Stimulated activated CD4-positive, alpha-beta T cell treated with anti-CD3 and anti-CD28 coated beads, TNF-alpha, amount 100 ng/mL, for 1 hour (primary cell): ENCODE measurements at regions not wholly inside any gene's neighbourhood (a gene's known extent, or its start where the extent isn't known, plus 50 kb on each side); places are given as distances from the start of the nearest gene placed in this dataset.
"Not testable (repeated sequence)": the region's sequence is repeated elsewhere in the genome, so short reads cannot be mapped to it uniquely, and the experiment has no call there.

Source experiments
- DNase-seq, 3 donors: peaks; one replicate each; pipeline ENCODE4 v3.0.0-alpha.2; 2020; ENCODE audit warnings: low read depth in 3 of 3, low spot score in 1 of 3

DNA sequence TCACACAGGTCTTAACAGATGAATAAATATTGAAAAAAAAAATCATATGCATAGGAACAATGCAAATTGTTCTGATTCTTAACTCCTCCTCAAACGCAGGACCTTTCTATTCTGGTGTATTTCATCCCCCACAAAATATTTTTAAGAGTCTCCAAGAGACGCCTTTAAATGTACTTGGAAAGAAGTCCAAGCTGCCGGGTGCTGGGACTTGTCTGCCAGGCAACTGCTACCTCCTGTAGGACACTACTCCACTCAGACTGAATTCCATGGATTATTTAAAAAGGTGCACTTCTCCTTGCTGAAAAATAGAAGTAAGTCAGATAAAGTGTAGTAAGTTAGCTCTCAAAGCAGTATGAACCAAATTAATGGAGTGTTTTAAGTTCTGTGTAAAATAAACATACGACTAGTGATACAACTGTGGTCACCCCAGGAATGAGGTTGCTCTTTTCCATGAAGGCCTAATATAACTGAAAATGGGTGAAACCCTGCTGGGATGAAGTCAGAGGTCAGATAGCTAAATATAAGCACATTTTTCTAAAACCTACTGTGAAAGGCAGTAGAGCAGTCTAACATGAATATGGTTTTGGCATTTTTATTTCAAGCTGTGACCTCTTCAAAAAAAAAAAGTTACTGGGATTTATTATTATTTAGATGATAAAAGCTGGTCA is 189.2 kb upstream of the PBX1 start:
- no peak for DNase-seq

- DNase-seq: no peak
Measured at GRCh38 chr1:164380893-164381292, 178.1 kb upstream of the PBX1 start.

DNA sequence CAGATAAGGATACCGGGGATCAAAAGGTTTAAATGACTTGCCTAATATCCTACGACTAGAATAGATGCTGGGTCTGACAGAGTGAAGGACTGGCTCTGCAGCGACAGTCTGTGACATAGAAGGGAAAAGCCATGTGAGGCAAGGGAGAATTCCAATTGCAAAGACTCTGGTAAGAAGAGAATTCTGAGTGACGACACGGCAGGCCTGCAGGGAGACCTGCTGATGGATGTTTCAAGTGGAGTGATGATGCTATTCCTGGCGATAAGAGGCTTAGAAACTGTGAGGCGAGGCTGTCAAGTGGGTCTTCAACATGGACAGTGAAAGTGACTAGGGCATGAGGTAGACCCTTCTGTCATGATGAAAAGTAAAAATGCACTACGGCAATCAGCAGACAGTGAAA is 176.6 kb upstream of the PBX1 start:
- no peak for DNase-seq

DNA sequence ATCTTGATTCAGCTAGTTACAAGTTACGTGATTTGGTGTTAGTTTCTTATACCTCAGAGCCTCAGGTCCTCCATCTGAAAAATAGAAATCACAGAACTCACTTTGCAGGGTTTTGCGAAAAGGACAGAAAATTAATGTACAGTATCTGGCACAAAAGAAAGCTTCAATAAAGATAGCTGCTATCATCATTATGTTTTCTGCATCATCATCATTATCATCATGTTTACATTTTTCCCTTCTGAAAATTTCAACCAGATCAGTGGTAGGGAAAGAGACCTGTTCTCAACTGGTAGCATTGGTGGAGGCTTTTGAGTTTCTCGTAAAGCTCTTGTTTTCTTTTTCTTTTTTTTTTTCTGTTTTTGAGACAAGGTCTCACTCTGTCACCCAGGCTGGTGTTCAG is 174.7 kb upstream of the PBX1 start:
- no peak for DNase-seq

DNA sequence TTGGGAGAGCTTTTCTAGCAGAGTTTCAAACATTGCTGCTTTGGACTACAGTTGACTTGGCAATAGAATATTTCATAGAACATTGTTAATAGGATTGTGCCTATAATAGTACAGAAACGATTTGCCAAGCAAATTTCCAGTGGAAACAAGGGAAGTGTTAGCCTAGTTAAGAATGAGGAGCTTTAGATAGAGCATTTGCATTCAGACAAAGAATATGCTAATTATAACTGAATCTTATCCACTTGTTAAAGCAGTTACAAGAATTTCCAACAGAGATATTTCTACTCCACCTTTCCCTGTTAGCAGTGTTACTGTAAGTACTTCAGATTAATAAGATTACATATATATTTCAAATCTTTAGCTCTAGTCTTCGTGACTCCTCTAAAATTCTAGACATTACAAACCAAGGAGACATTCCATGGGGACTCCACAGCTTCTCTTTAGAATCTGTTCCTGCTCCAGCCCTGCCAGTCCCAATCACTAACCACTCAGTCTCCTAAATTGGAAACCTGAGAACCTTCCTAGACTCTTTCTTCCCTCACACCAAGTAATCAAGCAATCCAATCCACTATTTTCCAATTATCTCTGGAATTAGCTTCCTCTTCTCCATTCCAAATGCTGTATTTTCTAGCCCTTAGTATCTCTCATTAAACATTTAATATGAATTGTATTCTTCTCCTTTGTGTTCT is 141.8 kb upstream of the PBX1 start:
- DNase-seq: no peak

DNA sequence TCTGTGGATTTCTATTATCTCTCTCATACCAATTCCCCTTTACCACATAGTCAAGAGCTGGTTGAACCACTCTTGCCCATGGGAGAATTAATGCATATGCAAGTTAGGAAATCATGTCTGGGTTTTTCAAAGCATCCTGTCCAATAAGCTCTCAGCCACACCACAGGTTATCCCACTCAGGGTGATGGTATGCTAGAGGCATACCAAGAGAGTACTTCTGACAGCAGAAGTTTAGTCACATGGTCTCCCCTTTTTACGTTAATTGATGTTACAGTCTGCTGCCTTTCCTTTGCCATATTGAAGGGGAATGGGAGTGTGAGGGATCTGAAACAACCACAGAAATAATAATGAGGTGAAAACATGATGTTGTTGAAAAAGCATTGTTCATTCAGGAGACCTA is 135.8 kb upstream of the PBX1 start:
- DNase-seq: no peak

DNA sequence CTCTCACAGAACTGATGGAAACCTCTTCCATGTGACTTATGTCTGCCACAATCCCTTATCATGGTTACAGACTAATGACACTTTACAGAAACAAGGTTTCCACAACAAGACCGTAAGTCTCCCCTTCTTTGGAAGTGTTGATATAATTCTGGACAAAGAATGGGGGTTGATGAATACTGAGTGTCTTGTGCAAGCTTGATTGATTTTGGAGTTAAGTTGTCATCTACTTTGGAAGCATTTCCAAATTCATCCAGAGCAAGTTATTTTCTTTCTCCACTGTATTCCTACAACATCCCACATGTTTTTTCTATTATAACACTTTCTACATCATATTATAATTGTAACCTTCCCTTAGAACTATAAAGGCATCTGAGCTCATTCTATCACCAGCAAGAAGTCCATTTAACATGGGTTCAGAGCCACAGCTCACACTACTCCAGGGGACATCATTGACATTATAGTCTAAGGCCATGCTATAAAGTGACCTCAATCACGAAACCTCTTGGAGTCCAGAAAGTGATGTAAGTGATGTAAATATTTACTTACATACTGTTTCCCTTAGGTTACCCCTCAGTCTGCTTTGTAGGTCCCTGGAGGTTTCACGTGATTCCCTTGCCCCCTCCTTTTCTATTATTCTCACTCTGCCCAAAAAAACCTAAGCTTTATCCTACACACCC is 125.7 kb upstream of the PBX1 start:
- no peak for DNase-seq

DNA sequence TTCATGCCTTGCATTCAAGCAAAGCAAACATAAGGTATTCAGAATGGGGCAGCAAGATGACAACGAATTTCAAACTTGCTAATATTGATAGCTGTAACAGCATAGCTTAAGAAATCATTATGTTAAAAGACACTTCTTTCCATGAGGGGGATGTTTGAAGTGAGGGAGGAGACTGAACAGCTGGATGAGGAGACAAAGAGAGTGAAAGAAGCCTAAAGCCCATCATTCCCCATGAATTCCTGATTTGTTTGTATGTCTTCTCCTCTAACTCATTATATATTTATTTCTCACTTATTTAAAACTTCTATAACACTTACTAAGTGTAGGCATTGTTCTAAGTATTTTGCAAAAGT is 125.2 kb upstream of the PBX1 start:
- no peak for DNase-seq

- DNase-seq: no peak
Measured at GRCh38 chr1:164440232-164440631, 118.8 kb upstream of the PBX1 start.

- DNase-seq: no peak
Measured at GRCh38 chr1:164443166-164443565, 115.8 kb upstream of the PBX1 start.

DNA sequence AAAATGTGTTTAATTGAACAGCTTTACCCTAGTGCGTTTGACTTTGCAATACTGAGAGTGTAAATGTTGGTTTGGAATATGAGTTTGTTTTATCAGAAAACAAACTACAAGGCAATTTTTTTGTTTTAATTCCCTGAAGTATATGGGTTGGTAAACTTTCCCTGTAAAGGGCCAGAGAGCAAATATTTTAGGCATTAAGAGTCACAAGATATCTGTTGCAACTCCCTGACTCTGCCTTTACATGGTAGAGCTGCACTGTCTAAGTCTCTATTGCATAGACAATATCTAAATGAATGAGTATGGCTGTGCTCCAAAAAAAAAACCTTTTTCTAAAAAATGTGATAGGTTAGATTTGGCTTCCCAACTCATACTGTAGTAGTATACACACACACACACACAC is 115.1 kb upstream of the PBX1 start:
- no peak for DNase-seq

GRCh38 chr1:164446020-164446419 is 113.0 kb upstream of the PBX1 start:
- no peak for DNase-seq

DNA sequence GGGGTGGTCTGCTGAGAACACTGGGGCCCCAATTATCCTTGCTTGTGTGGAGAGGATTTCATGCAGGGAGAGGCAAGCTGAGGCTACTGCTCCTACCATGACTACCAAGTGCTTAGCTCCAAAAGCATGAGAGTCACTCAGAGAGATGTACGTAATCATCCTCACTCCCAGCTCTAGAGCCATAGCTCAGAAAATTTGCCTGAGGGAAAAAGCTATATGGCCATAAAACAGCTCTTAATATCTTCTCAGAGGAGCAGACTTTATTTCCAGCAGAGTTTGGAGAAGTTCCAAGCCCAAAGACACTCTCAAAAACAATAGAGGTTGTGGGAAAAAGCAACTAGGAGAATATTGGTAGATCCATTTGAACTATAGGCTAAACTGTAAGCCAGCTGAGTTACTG is 106.4 kb upstream of the PBX1 start:
- no peak for DNase-seq

- DNase-seq: no peak
Measured at GRCh38 chr1:164456272-164456671, 102.7 kb upstream of the PBX1 start.

GRCh38 chr1:164459176-164459575 is 99.8 kb upstream of the PBX1 start:
- DNase-seq: not testable (repeated sequence)

GRCh38 chr1:164466001-164466421 is 93.0 kb upstream of the PBX1 start:
- DNase-seq: no peak

DNA sequence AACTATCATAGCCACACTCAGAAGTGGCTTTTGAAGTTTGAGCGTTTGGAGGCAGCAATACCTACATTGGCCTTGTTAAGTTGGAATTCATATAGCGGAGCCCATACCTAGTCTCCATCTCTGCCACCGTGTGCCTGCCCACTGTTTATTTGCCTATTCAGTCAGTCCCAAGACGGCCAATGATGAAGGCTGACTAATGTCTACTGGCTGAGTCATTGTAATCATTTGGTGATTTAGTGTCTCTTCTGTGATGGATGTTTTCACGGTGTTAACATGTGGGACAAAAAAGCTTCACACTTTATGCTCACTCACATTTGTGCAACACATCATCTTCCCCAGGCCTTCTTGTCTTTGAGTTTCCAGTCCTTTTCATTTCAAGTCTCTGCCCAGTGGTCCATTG is 92.6 kb upstream of the PBX1 start:
- no peak for DNase-seq

DNA sequence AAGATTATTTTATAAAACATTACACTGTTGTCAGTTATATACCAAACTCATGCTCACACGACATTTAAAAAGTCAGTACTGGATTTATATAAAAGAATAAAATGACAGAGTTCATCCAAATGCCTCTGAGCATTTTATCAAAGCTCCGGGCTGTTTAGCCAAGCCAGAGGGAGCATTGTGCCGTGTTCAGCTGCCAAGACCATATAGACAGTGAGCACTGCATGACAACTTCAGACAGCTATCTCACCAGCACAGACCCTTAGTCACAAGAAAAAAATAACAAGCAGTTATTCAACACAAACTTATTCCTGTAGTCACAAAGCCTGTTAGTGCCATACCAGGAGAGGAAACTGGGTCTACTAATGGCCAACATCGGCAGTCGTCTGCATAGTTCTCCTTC is 88.0 kb upstream of the PBX1 start:
- no peak for DNase-seq

GRCh38 chr1:164472841-164473240 is 86.1 kb upstream of the PBX1 start:
- DNase-seq: no peak

- DNase-seq: no peak
Measured at GRCh38 chr1:164473544-164473943, 85.4 kb upstream of the PBX1 start.

- DNase-seq: no peak
Measured at GRCh38 chr1:164475834-164476233, 83.2 kb upstream of the PBX1 start.

DNA sequence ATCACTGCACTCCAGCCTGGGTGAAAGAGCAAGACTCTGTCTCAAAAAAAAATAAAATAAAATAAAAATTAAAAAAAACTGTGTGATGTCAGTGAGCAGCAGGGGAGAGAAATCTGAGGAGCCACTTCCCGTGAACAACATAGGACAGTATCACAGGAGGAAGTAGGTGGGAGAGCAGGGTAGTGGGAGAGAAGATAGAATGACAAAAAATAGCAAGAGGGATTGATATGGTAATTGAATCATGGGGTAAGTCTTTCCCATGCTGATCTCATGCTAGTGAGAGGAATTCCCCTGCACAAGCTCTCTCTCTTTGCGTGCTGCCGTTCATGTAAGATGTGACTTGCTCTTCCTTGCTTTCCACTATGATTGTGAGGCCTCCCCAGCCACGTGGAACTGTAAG is 81.6 kb upstream of the PBX1 start:
- no peak for DNase-seq

- DNase-seq: no peak
Measured at GRCh38 chr1:164479242-164479641, 79.7 kb upstream of the PBX1 start.
